GM18517 (cell line): ENCODE measurements at regions not wholly inside any gene's neighbourhood (a gene's known extent, or its start where the extent isn't known, plus 50 kb on each side); places are given as distances from the start of the nearest gene placed in this dataset.
"Not testable (repeated sequence)": the region's sequence is repeated elsewhere in the genome, so short reads cannot be mapped to it uniquely, and the experiment has no call there.

Source experiments
- ATAC-seq: cut with Tn5 transposase; IDR thresholded peaks from one replicate; pipeline ENCODE4 v1.9.1; 2021; ENCODE audit warnings: mild to moderate bottlenecking, moderate library complexity; ENCODE audit not compliant: unreplicated experiment

DNA sequence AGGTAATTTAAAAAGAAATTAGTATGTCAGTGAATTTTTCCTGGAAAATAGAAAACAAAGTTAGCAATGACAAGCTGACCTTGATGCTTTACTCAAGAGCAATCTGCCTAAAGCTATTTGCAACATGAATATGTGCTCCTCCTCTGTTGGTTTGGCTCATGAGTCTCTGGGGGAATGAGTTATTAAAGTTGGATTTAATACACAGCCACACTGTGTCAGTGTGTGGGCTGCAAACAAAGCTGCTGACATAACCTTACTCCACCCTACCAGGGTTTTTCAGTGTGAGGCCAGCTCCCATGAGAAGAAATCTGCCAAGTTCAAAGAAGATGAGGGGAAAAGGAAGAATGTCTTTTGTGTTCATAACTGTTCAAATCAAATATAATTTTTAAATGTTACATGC, 280.5 kb downstream of the TLL1 start:
- ATAC-seq: no peak

DNA sequence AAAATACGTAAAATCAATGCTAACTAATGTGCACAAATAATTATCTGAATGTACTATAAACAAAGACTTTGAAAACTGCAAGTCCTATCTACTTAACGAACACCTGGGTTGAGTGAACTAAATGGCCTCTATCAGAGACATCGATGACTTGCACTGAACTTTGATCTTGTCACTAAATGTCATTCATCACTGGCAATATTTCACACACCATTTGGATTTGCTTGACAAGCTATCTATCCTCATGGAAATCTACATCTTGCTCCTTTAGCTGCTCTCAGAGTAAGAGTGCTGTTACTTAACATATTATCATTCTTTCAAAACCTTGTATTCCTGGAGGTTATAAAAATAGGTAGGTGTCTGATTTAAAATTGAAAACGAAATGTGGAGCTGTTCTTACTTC, 289.3 kb downstream of the TLL1 start:
- no peak for ATAC-seq

DNA sequence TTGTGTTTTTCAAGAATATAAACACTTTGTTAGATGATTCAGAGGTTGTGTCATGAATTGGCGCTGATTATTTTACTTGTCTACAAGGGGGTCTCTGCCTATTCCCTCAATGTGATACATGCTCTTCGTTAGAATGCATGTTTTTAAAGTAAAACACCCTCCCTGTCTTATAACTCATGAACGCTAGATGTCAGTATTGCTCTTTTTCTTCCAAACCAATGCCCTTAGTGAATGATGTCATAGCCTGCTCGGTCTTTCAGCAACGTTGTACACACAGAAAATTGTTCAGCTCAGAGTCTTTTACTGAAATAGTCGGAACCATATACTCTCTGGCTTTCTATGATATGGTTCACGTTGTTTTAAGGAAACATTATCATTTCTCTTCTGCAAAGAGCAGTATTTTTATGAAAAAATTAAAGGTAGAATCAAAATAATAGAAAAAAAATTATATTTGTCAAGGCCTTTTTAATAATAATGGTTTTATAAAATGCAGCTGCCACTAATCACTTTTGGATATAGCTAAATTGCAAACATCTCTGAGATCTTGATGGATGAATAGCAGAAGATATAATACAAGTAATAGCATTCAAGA, 292.9 kb downstream of the TLL1 start:
- ATAC-seq: peak; percentile 99

DNA sequence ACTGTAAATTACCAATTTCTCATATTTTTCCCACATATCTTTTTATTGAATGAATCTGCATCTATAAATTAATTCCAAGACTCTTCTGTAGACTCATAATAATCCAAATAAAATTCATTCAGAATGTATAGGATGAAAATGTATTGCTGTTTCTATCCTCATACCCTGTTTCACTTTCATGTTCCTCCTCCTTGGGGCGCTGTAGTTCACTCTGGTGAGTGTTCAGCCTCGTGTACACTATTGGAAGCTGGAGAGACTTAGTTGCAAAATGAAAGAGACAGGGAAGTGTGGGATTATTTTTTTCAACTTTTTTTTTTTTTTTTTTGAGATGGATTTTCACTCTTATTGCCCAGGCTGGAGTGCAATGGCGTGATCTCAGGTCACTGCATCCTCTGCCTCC, 296.1 kb downstream of the TLL1 start:
- peak; percentile 45 for ATAC-seq

DNA sequence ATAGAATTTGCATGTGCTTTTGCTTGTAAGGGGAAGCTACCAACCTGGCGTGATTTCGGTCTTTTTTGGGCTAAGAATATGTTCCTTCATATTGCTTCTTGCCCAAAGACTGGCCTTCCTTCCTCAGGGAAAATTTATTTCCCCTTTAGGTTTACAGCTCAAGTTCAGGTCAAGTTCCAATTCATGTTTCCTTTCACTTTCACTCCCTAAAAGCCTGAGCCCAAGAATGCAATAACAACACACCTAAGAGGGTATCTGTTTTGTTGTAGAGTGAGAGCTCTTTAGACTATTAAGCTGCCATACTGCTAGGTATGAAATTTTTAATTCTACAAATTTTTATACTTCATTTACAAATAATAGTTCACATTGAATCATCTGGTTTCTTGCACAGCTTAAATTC, 299.6 kb downstream of the TLL1 start:
- ATAC-seq: no peak

DNA sequence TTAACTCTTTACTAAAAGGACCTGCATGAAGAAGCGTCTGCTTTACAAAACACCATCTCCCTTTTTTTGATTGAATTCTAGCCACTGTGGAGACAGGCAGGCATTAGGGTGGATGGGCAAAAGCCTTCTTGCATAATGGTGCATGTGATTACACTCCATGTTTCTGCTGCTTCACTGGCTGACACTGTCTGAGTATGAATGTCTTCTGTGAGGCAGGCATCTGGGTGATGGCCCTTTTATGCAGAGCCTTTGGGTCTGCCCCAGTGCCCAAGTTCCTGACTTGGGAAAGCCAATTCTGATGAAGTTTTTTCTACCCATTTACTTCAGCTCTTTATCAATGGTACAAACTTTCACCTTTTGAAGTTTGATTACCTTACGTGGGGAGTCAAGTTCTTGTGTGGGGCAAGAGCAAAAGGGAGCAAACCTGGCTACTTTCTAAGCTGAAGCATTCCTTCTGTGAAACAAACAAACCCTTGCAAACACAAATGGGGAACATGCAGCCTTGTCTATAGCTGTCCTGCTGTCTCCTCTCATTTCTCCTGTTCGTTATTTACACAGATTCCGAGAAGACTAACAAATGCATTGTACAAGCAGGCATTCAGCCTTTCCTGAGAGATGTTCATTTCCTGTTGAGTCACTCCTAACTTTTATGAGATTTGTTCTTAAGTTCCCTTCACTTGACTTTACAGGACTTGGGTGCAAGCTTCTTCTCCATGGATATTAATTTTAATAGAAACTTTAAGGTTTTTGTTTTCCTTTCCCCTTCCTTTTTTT, 301.9 kb downstream of the TLL1 start:
- ATAC-seq: no peak

DNA sequence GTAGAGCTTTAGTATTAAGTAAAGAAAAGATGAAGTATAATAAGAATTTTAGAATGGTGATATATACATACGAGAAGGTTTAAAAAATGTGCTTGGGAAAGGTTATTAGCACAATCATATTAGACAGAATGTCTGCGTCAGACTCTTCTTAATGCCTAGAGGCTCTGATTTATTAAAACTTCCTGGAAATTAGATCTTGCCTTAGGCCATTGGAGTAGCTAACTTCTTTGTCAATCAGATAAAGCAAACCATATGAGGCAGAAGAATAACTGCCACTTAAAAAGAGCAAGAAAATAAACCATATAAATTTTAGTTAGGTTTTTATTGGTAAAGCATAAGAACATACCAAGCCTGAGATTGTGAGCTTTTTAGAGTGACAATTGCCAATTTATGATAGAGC, 309.1 kb downstream of the TLL1 start:
- no peak for ATAC-seq

DNA sequence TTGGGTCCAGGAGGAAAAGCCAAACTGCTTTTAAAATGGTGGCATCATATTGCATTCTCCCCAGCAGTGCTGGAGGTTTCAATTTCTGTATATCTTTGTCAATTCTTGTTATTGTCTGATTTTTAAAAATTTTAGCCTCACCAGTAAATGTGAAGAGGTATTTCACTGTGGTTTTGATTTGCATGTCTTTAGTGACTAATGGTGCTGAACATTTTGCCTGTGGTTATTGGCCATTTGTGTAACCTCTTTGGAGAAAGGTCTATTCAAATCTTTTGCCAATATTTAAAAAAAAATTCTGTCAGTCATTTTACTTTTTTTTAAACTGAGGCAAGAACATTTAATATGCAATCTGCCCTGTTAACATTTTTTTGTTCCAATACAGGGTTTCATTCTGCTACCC, 322.1 kb downstream of the TLL1 start:
- ATAC-seq: no peak

DNA sequence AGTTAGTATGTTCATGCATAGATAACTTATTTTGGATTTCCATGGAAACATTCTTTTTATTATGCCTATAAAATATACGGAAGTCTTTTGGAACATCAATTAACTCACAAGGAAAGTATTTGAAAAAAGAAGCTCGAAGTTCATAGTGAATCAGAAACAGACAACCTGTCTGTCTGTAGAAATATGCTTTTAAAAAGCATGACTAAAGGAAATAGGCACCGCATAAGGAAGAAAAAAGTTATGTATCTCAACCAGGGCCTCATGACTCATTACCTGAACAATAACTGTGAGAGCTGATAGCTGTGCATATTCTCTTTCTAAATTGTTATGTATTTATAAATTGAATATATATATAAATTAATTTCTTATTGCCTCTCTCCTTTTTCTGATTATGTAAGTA, 324.1 kb downstream of the TLL1 start:
- no peak for ATAC-seq

DNA sequence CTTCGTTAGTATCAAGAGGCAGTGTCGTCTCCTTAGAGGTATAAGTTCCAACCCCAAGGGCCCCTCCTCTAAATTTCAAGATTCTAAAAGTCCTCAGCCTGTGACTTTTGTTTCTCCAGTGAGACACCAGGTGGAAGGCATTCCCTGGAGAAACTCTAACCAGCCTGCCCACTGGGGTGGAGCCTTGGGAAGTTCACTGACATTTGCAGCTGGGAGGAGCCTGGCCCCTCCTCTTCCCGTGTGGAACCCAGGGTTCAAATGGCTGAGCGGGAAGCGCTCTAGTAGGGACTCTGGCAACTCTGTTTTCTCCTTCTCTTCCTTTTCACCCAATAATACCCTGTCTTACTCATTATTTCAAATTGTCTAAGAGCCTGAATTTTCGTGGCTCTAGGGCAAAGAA, 325.0 kb downstream of the TLL1 start:
- ATAC-seq: no peak

DNA sequence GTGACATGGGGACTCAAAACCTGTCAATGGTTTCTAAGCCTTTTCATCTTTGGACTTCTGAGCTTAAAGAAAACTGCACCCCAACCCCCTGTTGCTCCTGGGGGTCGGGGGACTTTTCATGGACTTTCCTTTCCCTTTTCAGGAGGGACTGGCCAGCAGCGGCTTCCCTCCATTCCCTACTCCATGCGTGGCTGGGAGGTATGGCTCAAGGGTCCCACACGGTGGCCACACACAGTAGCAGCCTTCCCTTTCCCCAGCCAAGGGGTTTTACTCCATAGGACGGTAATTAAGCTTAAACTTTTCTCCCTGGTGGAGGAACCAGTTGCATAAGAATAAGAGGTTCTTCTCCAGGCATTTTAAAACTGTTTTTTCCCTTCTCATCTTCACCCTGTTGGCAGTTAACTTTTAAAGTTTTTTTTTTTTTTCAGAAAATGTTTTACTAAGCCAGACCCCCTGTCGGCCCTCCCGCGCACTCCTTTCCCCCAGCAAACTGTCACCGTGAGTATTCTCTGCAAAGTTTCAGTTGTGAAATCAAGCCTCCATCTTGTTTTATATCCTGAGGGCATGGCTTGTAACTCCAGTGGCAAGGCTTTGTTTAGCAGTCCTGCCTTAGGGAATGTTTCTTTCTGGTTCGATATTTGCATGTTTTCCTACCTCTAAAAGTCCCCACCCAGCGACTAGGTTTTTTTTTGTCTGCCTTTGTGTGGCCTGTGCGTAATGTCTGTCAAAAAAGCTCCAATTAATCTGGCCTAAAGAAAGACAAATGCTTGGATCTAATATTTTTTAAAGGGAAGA, 325.7 kb downstream of the TLL1 start:
- ATAC-seq: no peak

DNA sequence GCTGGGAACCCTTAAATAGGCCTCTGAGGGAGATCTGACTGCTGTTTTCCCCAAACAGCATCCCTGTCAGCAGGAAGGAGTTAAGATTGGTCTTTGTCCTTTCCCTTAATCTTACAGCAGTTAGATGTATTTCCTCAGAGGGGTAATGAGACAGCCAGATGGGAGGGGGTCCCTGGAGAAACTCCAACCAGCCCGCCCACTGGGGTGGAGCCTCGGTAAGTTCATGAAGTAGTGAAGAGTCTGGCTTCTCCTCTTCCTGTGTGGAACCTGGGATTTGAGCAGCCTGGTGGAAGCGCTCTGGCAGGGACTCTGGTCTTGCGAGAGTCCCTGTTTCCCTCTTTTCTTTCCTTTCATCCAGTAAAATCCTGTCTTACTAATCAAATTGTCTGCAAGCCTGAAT, 330.0 kb downstream of the TLL1 start:
- no peak for ATAC-seq

DNA sequence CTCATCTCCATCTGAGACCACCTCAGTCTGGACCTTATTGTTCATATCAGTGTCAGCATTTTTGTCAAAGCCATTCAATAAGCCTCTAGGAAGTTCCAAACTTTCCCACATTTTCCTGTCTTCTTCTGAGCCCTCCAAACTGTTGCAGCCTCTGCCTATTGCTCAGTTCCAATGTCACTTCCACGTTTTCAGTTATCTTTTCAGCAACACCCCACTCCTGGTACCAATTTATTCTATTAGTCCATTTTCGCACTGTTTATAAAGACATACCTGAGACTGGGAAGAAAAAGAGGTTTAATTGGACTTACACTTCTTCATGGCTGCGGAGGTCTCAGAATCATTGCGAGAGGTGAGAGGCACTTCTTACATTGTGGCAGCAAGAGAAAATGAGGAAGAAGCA, 339.3 kb downstream of the TLL1 start:
- ATAC-seq: not testable (repeated sequence)

DNA sequence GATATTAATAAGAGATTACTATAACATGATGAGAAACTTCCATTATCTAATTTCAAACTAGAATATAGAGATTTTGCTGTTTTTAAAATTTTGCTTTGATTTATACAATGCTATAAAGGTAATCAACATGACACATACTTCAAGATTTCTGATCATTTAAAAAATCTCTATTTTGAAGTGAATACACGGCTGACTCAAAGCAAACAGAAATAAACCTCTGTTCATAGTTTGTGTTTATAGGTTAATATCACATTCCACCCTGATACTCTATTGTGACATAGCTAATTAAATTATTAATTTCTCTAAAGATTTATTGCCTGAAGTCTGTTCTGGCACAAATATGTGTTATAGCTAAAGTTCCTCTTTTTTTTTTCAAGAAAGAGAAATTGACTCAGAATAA, 349.2 kb downstream of the TLL1 start:
- no peak for ATAC-seq

DNA sequence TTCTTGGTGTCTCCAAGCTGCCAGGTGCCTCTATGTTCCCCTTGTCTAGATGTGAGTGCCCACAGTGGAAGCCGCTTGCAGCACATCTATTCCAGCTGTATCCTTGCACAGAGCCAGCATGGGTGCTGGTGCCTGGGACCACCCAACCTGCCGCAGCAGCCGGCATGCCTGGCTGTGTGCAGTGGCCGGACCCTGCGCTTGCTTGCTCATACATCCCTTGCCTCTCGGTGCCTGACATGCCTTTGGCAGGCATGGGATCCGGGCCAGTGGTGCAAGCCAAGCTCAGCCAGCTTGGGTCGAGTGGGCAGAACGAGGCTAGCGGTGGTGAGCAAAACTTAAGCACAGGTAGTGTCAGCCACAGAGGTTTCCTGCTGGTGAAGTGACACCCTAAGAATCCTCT, 355.1 kb downstream of the TLL1 start:
- no peak for ATAC-seq

DNA sequence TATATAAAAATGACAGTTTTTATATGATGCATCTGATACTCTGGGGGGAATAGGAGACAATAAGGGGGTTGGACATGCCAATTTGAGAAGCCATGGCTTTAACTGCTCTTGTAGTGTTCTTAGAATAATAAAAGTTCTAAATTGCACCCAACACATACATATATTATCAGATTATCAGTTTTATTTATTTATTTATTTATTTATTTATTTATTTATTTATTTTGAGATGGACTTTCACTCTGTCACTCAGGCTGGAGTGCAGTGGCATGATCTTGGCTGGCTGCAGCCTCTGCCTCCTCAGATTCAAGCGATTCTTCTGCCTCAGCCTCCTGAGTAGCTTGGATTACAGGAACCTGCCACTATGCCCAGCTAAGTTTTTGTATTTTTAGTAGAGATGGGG, 356.8 kb downstream of the TLL1 start:
- ATAC-seq: no peak

DNA sequence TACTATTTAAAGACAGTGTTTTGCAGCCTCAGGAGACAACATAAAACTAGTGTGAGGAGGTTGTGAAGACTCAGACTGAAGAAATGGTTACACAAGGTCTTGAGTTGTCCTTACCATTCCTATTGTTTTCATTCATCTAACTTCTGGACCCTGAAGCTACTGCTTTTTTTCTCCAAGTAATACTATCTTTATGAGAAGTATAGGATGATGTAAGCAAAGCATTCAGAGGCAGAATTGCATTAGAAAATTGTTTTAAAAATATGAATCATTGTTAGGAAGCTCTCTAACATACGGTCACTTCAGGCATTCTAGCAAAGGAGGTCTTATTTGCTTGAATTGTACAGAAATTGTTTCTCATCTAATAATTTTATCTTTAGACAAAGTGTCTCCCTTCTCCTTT, 357.8 kb downstream of the TLL1 start:
- ATAC-seq: no peak

DNA sequence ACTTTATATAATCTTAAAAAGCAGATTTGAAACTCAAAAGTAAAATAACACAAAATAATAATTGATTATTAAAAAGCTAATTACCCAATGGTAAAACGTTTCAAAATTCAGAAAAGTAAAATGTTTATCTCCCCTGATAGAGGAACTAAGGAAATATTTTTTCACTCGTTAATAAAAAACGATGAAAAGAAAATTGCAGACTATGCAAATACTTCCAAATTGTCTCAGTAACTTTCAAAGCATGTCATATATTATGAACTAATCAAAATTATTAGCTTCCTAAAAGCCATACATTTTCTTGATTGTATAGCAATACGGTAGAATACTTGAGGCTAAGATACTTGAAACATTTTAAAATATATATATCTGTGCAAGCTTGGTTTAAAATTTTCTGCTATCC, 366.3 kb downstream of the TLL1 start:
- no peak for ATAC-seq

DNA sequence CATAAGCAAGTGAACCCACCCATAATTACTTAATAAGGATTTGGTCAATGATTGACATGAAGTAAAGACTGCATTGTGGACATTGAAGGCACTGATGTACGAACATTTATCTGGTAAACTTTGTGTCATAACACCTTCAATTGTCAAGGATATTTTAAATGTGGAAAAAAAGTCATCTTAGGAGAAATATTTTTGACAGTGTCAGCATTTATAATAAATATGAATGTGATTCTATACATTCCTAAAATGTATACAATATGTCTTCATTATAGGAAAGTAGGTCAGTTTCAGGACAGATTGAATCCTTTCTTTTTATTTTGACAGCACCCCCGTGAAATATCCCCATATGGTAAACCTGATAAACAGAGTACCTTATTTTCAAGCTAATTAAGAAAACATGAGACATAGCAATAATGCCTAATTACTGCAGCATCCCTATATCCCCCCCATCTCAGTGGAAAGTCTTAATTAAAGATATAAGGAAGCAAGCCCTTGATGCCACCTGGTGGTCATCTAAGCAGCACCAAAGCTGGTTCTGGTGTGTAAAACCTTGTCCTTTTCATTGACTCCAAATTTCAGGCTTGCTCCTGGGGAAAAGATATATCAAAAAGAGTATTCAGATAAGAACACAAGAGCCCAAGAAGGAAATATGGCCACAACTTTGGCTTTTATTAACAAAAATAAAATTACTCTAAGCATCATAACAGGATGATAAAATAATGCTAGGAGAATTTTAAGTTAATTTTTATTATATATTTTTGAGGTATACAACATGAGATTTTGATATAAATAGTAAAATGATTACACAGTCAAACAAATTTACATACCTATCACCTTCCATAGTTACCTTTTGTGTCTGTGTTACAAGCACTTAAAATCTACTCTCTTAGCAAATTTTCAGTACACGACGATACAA, 379.7 kb downstream of the TLL1 start:
- no peak for ATAC-seq

DNA sequence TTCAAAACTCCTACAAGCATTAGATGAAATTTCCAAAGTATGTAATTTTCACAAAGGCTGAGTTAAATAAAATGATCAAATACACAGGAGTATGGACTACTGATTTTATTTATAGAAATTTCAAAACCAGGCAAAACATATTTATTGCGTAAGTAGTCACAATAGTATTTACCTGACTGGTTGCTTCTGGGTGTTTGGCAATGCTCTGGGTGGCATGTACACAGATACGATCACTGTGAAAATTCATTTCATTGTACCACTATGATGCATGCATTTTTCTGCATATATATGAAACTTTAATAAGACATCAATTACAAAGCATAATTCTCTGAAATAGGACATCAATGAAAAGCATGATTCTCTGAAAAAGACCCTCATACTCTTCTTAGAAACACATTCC, 384.2 kb downstream of the TLL1 start:
- no peak for ATAC-seq

DNA sequence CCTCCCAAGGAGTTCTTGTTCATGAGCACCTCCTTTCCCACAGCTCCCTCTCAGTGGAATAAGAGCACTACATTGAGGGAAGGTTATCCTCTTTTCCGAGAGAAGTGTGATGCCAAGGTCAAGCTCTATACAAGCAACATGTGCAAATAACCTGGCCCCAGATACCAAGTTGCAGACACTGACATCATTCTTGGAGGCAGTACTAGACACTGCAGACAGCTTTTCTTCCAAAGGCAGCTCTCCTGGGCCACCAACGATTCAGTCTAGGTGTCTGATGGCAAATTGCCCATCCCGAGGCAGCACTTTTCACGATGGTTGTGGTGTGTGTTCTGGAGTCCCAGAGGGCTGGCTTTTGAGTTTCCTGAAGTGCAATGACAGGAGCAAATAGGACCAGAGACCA, 384.9 kb downstream of the TLL1 start:
- ATAC-seq: no peak
